ENCODE measurements at regions not wholly inside any gene's neighbourhood (a gene's known extent, or its start where the extent isn't known, plus 50 kb on each side); places are given as distances from the start of the nearest gene placed in this dataset.
"Not testable (repeated sequence)": the region's sequence is repeated elsewhere in the genome, so short reads cannot be mapped to it uniquely, and the experiment has no call there.

DNA sequence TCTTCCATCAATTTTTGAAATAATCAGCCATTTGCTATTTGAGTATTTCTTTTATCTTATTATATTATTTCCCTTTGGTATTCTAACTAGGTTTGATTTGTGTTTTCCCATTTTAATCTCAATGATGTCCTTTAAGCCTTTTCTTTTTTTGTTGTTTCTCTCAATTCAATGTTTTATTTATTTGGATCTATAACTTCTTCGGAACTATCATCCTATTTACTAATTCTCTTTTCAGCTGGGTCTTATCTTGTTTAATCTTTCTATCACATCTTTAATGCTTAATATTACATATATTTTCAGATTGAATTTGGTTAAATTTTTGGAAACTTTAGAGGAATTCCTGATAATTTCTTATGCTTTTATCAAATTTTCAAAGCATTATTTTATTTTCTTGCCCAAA is 448.3 kb downstream of the SOX11 start:
- no peak for DNase-seq (ENCODE audit: low spot score)
- H3K27ac Mint-ChIP-seq = no peak overlapping the region
- no peaks in the 10 kb centered on the region for H3K27me3 ChIP-seq
- no peaks in the 10 kb centered on the region for H3K4me1 ChIP-seq
- H3K4me3 Mint-ChIP-seq = no peak overlapping the region
- H3K27ac ChIP-seq = no peak overlapping the region
- H3K4me3 ChIP-seq = no peak overlapping the region
- peaks cover 18% of the 10 kb centered on the region for H3K9me3 ChIP-seq (ENCODE audit: low read depth)
- no peak overlapping the region for H3K9ac ChIP-seq
- H3K36me3 Mint-ChIP-seq = peaks cover 9% of the 10 kb centered on the region
- no peak overlapping the region for H2AFZ ChIP-seq (replicated peaks)
- H3K27me3 Mint-ChIP-seq (ENCODE audit: insufficient read depth, low read depth) = peaks cover 7% of the 10 kb centered on the region
- H3K4me1 Mint-ChIP-seq = no peaks in the 10 kb centered on the region
- peaks cover 36% of the 10 kb centered on the region for H3K9me3 Mint-ChIP-seq
- H3K4me2 ChIP-seq = no peak overlapping the region
- TF ChIP-seq EZH2phosphoT487 (IDR thresholded peaks at IDR 0.05) = no peak
- no peak for TF ChIP-seq CTCF (IDR thresholded peaks at IDR 0.05)
- TF ChIP-seq EZH2 (IDR thresholded peaks at IDR 0.05) = no peak
- peaks cover 7% of the 10 kb centered on the region for H3K36me3 ChIP-seq
- H4K20me1 ChIP-seq (ENCODE audit: low read depth) = no peaks in the 10 kb centered on the region
- H3K79me2 ChIP-seq (ENCODE audit: low read depth) = no peaks in the 10 kb centered on the region
- no peaks in the 10 kb centered on the region for H3F3A ChIP-seq (ENCODE audit: low read depth)

DNA sequence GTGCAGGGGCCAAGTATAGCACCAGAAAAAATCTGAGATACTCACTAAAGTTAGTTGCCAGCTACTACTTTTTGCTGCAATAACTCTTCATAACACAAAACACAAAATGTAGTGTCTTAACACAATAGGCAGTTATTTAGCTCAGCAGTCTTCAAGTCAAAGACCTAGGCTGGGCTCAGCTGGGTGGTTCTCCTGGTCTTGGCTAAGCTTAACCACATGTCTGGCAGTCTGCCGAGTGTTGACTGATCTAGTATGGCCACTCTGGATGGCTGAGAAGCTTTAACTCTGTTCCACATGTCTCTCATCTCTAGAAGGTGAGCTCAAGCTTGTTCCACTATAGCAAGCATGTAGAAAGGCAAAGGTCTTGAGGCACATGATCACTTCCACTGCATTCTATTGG is 451.6 kb downstream of the SOX11 start:
- peaks cover 7% of the 10 kb centered on the region for H3K36me3 ChIP-seq
- no peak overlapping the region for H3K9ac ChIP-seq
- H3F3A ChIP-seq (ENCODE audit: low read depth) = no peaks in the 10 kb centered on the region
- no peak overlapping the region for H3K27ac Mint-ChIP-seq
- H3K9me3 ChIP-seq (ENCODE audit: low read depth) = peaks cover 14% of the 10 kb centered on the region
- TF ChIP-seq CTCF (IDR thresholded peaks at IDR 0.05) (no peak), EZH2phosphoT487 (IDR thresholded peaks at IDR 0.05) (no peak), EZH2 (IDR thresholded peaks at IDR 0.05) (no peak)
- H3K4me3 Mint-ChIP-seq = no peak overlapping the region
- H3K4me1 ChIP-seq = no peaks in the 10 kb centered on the region
- no peaks in the 10 kb centered on the region for H4K20me1 ChIP-seq (ENCODE audit: low read depth)
- H3K4me3 ChIP-seq = no peak overlapping the region
- peaks cover under 1% of the 10 kb centered on the region for H3K4me1 Mint-ChIP-seq
- peaks cover 4% of the 10 kb centered on the region for H3K27me3 Mint-ChIP-seq (ENCODE audit: insufficient read depth, low read depth)
- no peak overlapping the region for H3K27ac ChIP-seq
- no peak overlapping the region for H3K4me2 ChIP-seq
- no peak for DNase-seq (ENCODE audit: low spot score)
- H3K9me3 Mint-ChIP-seq = peaks cover 22% of the 10 kb centered on the region
- H3K36me3 Mint-ChIP-seq = peaks cover 7% of the 10 kb centered on the region
- no peak overlapping the region for H2AFZ ChIP-seq (replicated peaks)
- no peaks in the 10 kb centered on the region for H3K79me2 ChIP-seq (ENCODE audit: low read depth)
- H3K27me3 ChIP-seq = no peaks in the 10 kb centered on the region

GRCh38 chr2:6147215-6147614 is 455.0 kb downstream of the SOX11 start:
- H3K27me3 Mint-ChIP-seq (ENCODE audit: insufficient read depth, low read depth); H4K20me1 ChIP-seq (ENCODE audit: low read depth); H3K4me1 ChIP-seq; H3K9me3 Mint-ChIP-seq; H3K27me3 ChIP-seq; H2AFZ ChIP-seq (replicated peaks); H3K9me3 ChIP-seq (ENCODE audit: low read depth); H3K9ac ChIP-seq; H3K27ac ChIP-seq; H3K36me3 ChIP-seq; H3K4me3 ChIP-seq; DNase-seq (ENCODE audit: low spot score); H3K79me2 ChIP-seq (ENCODE audit: low read depth); H3K4me2 ChIP-seq; H3K4me3 Mint-ChIP-seq; H3K36me3 Mint-ChIP-seq; H3F3A ChIP-seq (ENCODE audit: low read depth); H3K27ac Mint-ChIP-seq; H3K4me1 Mint-ChIP-seq: not testable (repeated sequence)

DNA sequence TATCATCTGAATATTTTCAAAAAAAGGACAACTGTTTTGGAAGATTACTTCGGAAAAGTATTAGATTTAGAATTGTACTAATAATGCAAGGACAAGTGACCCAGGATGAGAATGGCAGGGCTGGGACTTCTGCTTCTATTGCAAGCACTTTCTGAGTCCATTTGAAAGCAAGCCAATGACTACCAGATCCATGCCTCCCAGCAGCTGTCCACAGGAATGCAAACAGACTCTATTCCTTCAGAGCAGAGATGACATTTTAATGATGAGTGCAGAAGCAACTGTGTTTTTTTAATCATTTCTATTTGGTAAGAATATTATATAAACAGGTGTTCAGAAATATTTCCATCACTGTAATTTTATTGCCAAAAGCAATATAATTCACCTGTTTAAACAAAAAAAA is 456.7 kb downstream of the SOX11 start:
- Mint-ChIP-seq H3K4me3 (no peak overlapping the region), H3K9me3 (peaks cover 8% of the 10 kb centered on the region), H3K4me1 (peaks cover 7% of the 10 kb centered on the region), H3K36me3 (peaks cover 4% of the 10 kb centered on the region), H3K27ac (no peak overlapping the region), H3K27me3 (ENCODE audit: insufficient read depth, low read depth) (peaks cover 4% of the 10 kb centered on the region)
- peaks cover under 1% of the 10 kb centered on the region for H3K9me3 ChIP-seq (ENCODE audit: low read depth)
- H3K4me2 ChIP-seq = no peak overlapping the region
- TF ChIP-seq CTCF (IDR thresholded peaks at IDR 0.05) = no peak
- TF ChIP-seq EZH2phosphoT487 (IDR thresholded peaks at IDR 0.05) = no peak
- no peak for TF ChIP-seq EZH2 (IDR thresholded peaks at IDR 0.05)
- H3K27ac ChIP-seq = no peak overlapping the region
- H3K9ac ChIP-seq = no peak overlapping the region
- H2AFZ ChIP-seq (replicated peaks) = no peak overlapping the region
- peaks cover 8% of the 10 kb centered on the region for H3K4me1 ChIP-seq
- no peak overlapping the region for H3K4me3 ChIP-seq
- H3K27me3 ChIP-seq = no peaks in the 10 kb centered on the region
- no peaks in the 10 kb centered on the region for H4K20me1 ChIP-seq (ENCODE audit: low read depth)
- H3K79me2 ChIP-seq (ENCODE audit: low read depth) = no peaks in the 10 kb centered on the region
- no peaks in the 10 kb centered on the region for H3K36me3 ChIP-seq
- no peaks in the 10 kb centered on the region for H3F3A ChIP-seq (ENCODE audit: low read depth)
- DNase-seq (ENCODE audit: low spot score) = no peak

Data from neural progenitor cell (in vitro differentiated cells).